ENCODE measurements at regions not wholly inside any gene's neighbourhood (a gene's known extent, or its start where the extent isn't known, plus 50 kb on each side); places are given as distances from the start of the nearest gene placed in this dataset.

GRCh38 chrX:35104626-35105025 is 162.0 kb downstream of the FAM47B start:
- 22% methylated on average over 3 of the region's 3 CpGs for WGBS (ENCODE audit: low lambda C conversion rate)

DNA sequence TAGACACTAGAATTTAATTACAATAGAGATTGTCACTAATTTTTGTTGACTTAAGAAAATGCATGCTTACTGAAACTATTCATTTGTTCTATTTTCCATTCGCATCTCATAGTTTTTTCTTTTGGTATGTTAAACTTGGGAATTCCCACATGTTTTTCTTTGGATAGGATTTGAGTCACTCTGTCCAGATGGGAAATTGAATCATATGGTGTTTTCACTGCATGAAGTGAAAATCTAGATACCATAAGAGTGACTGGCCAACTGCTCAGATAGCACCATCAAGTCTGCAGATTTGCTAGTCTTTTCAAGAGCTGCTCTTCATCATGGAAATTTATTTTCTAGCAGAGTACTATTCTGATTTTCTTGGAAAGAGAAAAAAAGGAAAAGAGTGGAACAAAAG is 172.6 kb downstream of the FAM47B start:
- no peak overlapping the region for H3K4me2 ChIP-seq (ENCODE audit: low read depth, low read length)
- ChIA-PET POLR2A (no interaction called here), CTCF (ENCODE audit: low intra/inter-chr PET ratio, low total read pairs) (no interaction called here)
- H3K79me2 ChIP-seq (ENCODE audit: insufficient read depth, low read length), result no peaks in the 10 kb centered on the region
- H3K4me3 ChIP-seq (replicated peaks in 1 of 3; ENCODE audit: insufficient read depth in 1 of 3, low read depth in 2 of 3, low read length in 3 of 3), result no peak overlapping the region
- TF ChIP-seq ZNF761 (CRISPR knock-in tag; conservative IDR thresholded peaks at IDR 0.05), result no peak
- no peak for TF ChIP-seq STAG1 (CRISPR knock-in tag; IDR thresholded peaks at IDR 0.05)
- no peak for TF ChIP-seq MZF1 (CRISPR knock-in tag; IDR thresholded peaks at IDR 0.05; ENCODE audit: borderline replicate concordance)
- TF ChIP-seq ZSCAN12 (CRISPR knock-in tag; IDR thresholded peaks at IDR 0.05), result no peak
- in situ Hi-C loops (cut with HindIII; ENCODE audit: extremely low pct_ligation_motif_present, low pct_unique_long_range_greater_than_20kb) (no loop called here), intact Hi-C loops (cut with micrococcal nuclease; ENCODE audit: unreplicated experiment) (no loop called here)
- H3K9me3 ChIP-seq (ENCODE audit: low read length), result peaks cover 27% of the 10 kb centered on the region
- no peaks in the 10 kb centered on the region for H3K27me3 ChIP-seq (ENCODE audit: control insufficient read depth in 1 of 2, insufficient read depth in 2 of 2, low read length in 2 of 2)
- H2AFZ ChIP-seq (ENCODE audit: low read length), result no peak overlapping the region
- FAIRE-seq, result no peak
- no peaks in the 10 kb centered on the region for H3K36me3 ChIP-seq (replicated peaks in 1 of 2; ENCODE audit: control insufficient read depth in 1 of 2, insufficient read depth in 2 of 2, low read length in 2 of 2)
- H3K27ac ChIP-seq (ENCODE audit: extremely low read length, insufficient read depth, low read length), result no peak overlapping the region
- no peak for DNase-seq (ENCODE audit: low spot score)
- BruUV-seq (replicated peaks), result no TSS peak
- WGBS (ENCODE audit: low lambda C conversion rate), result 13% methylated on average over 1 of the region's 1 CpG
- H4K20me1 ChIP-seq (ENCODE audit: insufficient read depth, low read length), result no peaks in the 10 kb centered on the region
- no peaks in the 10 kb centered on the region for H3K4me1 ChIP-seq (ENCODE audit: insufficient read depth, low read length)
- ATAC-seq, result no peak
- no peak overlapping the region for H3K9ac ChIP-seq (ENCODE audit: insufficient read depth, low read depth, low read length)

More at GRCh38 chrX:35104626-35105025, 162.0 kb downstream of the FAM47B start:
- Histone ChIP-seq H3K27ac (ENCODE audit: extremely low read length, insufficient read depth, low read length) (no peak overlapping the region), H3K9me3 (ENCODE audit: low read length) (peaks cover 31% of the 10 kb centered on the region; the same call in 1 of the 2 replicates), H2AFZ (ENCODE audit: low read length) (no peak overlapping the region), H3K27me3 (ENCODE audit: control insufficient read depth in 1 of 2, insufficient read depth in 2 of 2, low read length in 2 of 2) (no peaks in the 10 kb centered on the region), H3K36me3 (replicated peaks in 1 of 2; ENCODE audit: control insufficient read depth in 1 of 2, insufficient read depth in 2 of 2, low read length in 2 of 2) (no peaks in the 10 kb centered on the region), H3K79me2 (ENCODE audit: insufficient read depth, low read length) (no peaks in the 10 kb centered on the region), H3K4me2 (ENCODE audit: low read depth, low read length) (no peak overlapping the region), H4K20me1 (ENCODE audit: insufficient read depth, low read length) (no peaks in the 10 kb centered on the region), H3K9ac (ENCODE audit: insufficient read depth, low read depth, low read length) (no peak overlapping the region), H3K4me3 (replicated peaks in 1 of 3; ENCODE audit: insufficient read depth in 1 of 3, low read depth in 2 of 3, low read length in 3 of 3) (no peak overlapping the region), H3K4me1 (ENCODE audit: insufficient read depth, low read length) (no peaks in the 10 kb centered on the region)
- TF ChIP-seq, protein P1, sequence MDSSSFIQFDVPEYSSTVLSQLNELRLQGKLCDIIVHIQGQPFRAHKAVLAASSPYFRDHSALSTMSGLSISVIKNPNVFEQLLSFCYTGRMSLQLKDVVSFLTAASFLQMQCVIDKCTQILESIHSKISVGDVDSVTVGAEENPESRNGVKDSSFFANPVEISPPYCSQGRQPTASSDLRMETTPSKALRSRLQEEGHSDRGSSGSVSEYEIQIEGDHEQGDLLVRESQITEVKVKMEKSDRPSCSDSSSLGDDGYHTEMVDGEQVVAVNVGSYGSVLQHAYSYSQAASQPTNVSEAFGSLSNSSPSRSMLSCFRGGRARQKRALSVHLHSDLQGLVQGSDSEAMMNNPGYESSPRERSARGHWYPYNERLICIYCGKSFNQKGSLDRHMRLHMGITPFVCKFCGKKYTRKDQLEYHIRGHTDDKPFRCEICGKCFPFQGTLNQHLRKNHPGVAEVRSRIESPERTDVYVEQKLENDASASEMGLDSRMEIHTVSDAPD (CRISPR knock-in tag; IDR thresholded peaks at IDR 0.05), result no peak
- no peak for TF ChIP-seq ZNF382 (CRISPR knock-in tag; IDR thresholded peaks at IDR 0.05; ENCODE audit: borderline replicate concordance)
- TF ChIP-seq HNF1B (CRISPR knock-in tag; IDR thresholded peaks at IDR 0.05), result no peak
- no peak for TF ChIP-seq JDP2 (CRISPR knock-in tag; IDR thresholded peaks at IDR 0.05; ENCODE audit: borderline replicate concordance)
- in situ Hi-C loops (cut with HindIII; ENCODE audit: extremely low pct_ligation_motif_present, low pct_unique_long_range_greater_than_20kb) (no loop called here), intact Hi-C loops (cut with micrococcal nuclease; ENCODE audit: unreplicated experiment) (no loop called here)
- FAIRE-seq (no peak), ATAC-seq (no peak), DNase-seq (ENCODE audit: low spot score) (no peak)
- CTCF ChIA-PET (ENCODE audit: low intra/inter-chr PET ratio, low total read pairs), result no interaction called here
- no TSS peak for BruUV-seq (replicated peaks)
- POLR2A ChIA-PET, result no interaction called here

Measured in HepG2 (cell line).